ENCODE measurements at regions not wholly inside any gene's neighbourhood (a gene's known extent, or its start where the extent isn't known, plus 50 kb on each side); places are given as distances from the start of the nearest gene placed in this dataset.

DNA sequence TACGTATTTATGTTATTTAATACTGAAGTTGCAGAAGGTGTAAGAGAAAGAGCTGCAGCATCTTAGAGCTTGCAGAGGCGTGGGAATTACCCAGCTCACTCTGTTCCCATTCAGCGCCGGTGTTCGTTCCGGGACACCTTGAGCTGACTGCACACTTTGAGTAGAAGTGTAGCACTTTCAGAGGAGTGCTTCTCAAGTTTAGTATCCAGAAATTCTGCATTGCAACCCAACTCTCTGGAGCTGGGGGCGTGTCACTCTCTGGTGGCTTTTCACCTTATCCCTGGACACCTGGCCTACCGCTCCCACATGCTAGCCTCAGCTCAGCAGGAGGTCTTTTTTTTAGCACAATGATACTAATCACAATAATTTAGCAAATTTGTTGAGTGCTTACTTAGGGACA is 66.4 kb upstream of the SHH start:
- Histone ChIP-seq H3K27ac (ENCODE audit: low read length in 2 of 2) (no peak overlapping the region), H4K20me1 (ENCODE audit: control insufficient read depth, insufficient read depth, low read length, poor library complexity, severe bottlenecking) (no peaks in the 10 kb centered on the region), H3K79me2 (ENCODE audit: control insufficient read depth, insufficient read depth, low read length) (no peaks in the 10 kb centered on the region), H3K4me2 (replicated peaks; ENCODE audit: low read depth, low read length, poor library complexity, severe bottlenecking) (no peak overlapping the region), H3K9ac (ENCODE audit: low read length) (no peak overlapping the region), H3K4me3 (ENCODE audit: control extremely low read depth in 1 of 5, extremely low read depth in 1 of 5, insufficient read depth in 1 of 5, low read depth in 2 of 5, low read length in 4 of 5) (no peak overlapping the region), H3K36me3 (replicated peaks in 1 of 2; ENCODE audit: control extremely low read depth in 1 of 2, control insufficient read depth in 1 of 2, extremely low read depth in 1 of 2, insufficient read depth in 2 of 2, low read length in 1 of 2) (no peaks in the 10 kb centered on the region), H3K27me3 (replicated peaks in 1 of 4; ENCODE audit: control extremely low read depth in 1 of 4, control insufficient read depth in 3 of 4, insufficient read depth in 4 of 4, low read length in 3 of 4) (no peaks in the 10 kb centered on the region), H2AFZ (ENCODE audit: insufficient read depth, low read depth, low read length, poor library complexity, severe bottlenecking) (no peak overlapping the region), H3K4me1 (ENCODE audit: control insufficient read depth in 2 of 2, insufficient read depth in 2 of 2, low read length in 2 of 2) (no peaks in the 10 kb centered on the region), H3K9me3 (ENCODE audit: control extremely low read depth in 1 of 3, control insufficient read depth in 2 of 3, insufficient read depth in 1 of 3, low read length in 2 of 3) (peaks cover 0 to 3% (median 0%) of the 10 kb centered on the region in 3 donors)
- Mint-ChIP-seq H3K27me3 (no peaks in the 10 kb centered on the region), H3K4me3 (no peak overlapping the region), H3K4me1 (no peaks in the 10 kb centered on the region), H3K9me3 (ENCODE audit: insufficient read depth) (no peaks in the 10 kb centered on the region), H3K27ac (no peak overlapping the region)
- DNase-seq = no peak
- ChIA-PET CTCF (no interaction called here), POLR2A (no interaction called here)
- TF ChIP-seq EZH2 (IDR thresholded peaks at IDR 0.05; ENCODE audit: borderline replicate concordance, insufficient read depth, low read depth, low read length, poor library complexity, severe bottlenecking) = no peak
- TF ChIP-seq, protein P1, sequence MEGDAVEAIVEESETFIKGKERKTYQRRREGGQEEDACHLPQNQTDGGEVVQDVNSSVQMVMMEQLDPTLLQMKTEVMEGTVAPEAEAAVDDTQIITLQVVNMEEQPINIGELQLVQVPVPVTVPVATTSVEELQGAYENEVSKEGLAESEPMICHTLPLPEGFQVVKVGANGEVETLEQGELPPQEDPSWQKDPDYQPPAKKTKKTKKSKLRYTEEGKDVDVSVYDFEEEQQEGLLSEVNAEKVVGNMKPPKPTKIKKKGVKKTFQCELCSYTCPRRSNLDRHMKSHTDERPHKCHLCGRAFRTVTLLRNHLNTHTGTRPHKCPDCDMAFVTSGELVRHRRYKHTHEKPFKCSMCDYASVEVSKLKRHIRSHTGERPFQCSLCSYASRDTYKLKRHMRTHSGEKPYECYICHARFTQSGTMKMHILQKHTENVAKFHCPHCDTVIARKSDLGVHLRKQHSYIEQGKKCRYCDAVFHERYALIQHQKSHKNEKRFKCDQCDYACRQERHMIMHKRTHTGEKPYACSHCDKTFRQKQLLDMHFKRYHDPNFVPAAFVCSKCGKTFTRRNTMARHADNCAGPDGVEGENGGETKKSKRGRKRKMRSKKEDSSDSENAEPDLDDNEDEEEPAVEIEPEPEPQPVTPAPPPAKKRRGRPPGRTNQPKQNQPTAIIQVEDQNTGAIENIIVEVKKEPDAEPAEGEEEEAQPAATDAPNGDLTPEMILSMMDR (IDR thresholded peaks at IDR 0.05) = no peak
- intact Hi-C loops (cut with micrococcal nuclease) = no loop called here
- 91% methylated on average over 5 of the region's 8 CpGs for WGBS (ENCODE audit: insufficient coverage)
- no peak for ATAC-seq (ENCODE audit: low read depth)

DNA sequence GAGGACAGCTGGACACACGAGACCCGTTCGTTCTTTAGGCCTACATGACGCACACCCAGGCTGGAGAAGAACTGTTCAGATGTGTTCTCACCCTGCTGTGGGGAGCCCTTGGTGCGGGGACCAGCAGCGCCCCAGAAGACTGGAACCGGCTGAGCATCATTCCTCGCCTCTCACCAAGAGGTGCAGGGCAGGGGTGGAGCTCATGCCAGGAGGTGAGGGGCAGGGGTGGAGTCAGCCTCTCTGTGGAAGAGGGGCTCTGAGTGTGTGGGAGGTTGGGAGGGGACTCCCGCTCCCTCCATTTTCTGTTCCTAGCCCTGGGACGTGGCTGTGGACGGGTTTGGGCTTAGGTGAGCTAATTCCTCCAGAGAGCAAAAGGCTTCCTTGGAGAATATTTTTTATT is 66.0 kb upstream of the SHH start:
- ChIA-PET CTCF (no interaction called here), POLR2A (no interaction called here)
- ATAC-seq (ENCODE audit: low read depth) = no peak
- Histone ChIP-seq H3K36me3 (replicated peaks in 1 of 2; ENCODE audit: control extremely low read depth in 1 of 2, control insufficient read depth in 1 of 2, extremely low read depth in 1 of 2, insufficient read depth in 2 of 2, low read length in 1 of 2) (no peaks in the 10 kb centered on the region), H3K4me2 (replicated peaks; ENCODE audit: low read depth, low read length, poor library complexity, severe bottlenecking) (no peak overlapping the region), H3K9me3 (ENCODE audit: control extremely low read depth in 1 of 3, control insufficient read depth in 2 of 3, insufficient read depth in 1 of 3, low read length in 2 of 3) (peaks cover 0 to 3% (median 0%) of the 10 kb centered on the region in 3 donors), H4K20me1 (ENCODE audit: control insufficient read depth, insufficient read depth, low read length, poor library complexity, severe bottlenecking) (no peaks in the 10 kb centered on the region), H3K79me2 (ENCODE audit: control insufficient read depth, insufficient read depth, low read length) (no peaks in the 10 kb centered on the region), H3K27ac (ENCODE audit: low read length in 2 of 2) (no peak overlapping the region), H3K4me1 (ENCODE audit: control insufficient read depth in 2 of 2, insufficient read depth in 2 of 2, low read length in 2 of 2) (no peaks in the 10 kb centered on the region), H2AFZ (ENCODE audit: insufficient read depth, low read depth, low read length, poor library complexity, severe bottlenecking) (no peak overlapping the region), H3K4me3 (ENCODE audit: control extremely low read depth in 1 of 5, extremely low read depth in 1 of 5, insufficient read depth in 1 of 5, low read depth in 2 of 5, low read length in 4 of 5) (no peak overlapping the region), H3K27me3 (replicated peaks in 1 of 4; ENCODE audit: control extremely low read depth in 1 of 4, control insufficient read depth in 3 of 4, insufficient read depth in 4 of 4, low read length in 3 of 4) (no peaks in the 10 kb centered on the region), H3K9ac (ENCODE audit: low read length) (no peak overlapping the region)
- Mint-ChIP-seq H3K27me3 (no peaks in the 10 kb centered on the region), H3K27ac (no peak overlapping the region), H3K4me1 (no peaks in the 10 kb centered on the region), H3K4me3 (no peak overlapping the region), H3K9me3 (ENCODE audit: insufficient read depth) (no peaks in the 10 kb centered on the region)
- WGBS (ENCODE audit: insufficient coverage) = 86% methylated on average over 11 of the region's 11 CpGs
- TF ChIP-seq, protein P1 (IDR thresholded peaks at IDR 0.05) = no peak
- TF ChIP-seq EZH2 (IDR thresholded peaks at IDR 0.05; ENCODE audit: borderline replicate concordance, insufficient read depth, low read depth, low read length, poor library complexity, severe bottlenecking) = no peak
- intact Hi-C loops (cut with micrococcal nuclease) = no loop called here
- DNase-seq = no peak

All from B cell (primary cell).